NCI-H82 treated with DMSO at 0.1 percent for 48 hours (cell line): ENCODE measurements at regions not wholly inside any gene's neighbourhood (a gene's known extent, or its start where the extent isn't known, plus 50 kb on each side); places are given as distances from the start of the nearest gene placed in this dataset.

Experiments
- DNase-seq: peaks from one replicate; lab custom pipeline; 2025; ENCODE audit not compliant: unreplicated experiment; lab: John Stamatoyannopoulos, UW

GRCh38 chr2:226622484-226622883 lies 177.1 kb downstream of the IRS1 start:
- peak; percentile 21 for DNase-seq

DNA sequence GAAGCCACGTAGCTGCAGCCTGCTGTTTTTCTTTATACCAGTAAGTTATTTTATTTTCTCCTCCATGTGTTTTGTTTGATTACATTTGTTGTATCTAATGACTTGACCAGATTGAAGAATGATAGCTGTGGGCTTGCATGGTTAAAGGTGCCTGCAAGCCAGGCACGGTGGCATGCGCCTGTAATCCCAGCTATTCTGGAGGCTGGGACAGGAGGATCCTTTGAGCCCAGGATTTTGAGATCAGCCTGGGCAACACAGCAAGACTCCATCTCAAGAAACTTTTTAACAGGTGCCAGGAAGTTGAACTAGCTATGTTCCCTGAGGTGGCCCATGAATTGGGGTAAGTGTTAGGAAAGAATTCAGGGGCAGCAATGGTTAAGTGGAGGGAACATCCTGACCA lies 179.4 kb downstream of the IRS1 start:
- DNase-seq = no peak

GRCh38 chr2:226619707-226620106 lies 179.9 kb downstream of the IRS1 start:
- DNase-seq = no peak

DNA sequence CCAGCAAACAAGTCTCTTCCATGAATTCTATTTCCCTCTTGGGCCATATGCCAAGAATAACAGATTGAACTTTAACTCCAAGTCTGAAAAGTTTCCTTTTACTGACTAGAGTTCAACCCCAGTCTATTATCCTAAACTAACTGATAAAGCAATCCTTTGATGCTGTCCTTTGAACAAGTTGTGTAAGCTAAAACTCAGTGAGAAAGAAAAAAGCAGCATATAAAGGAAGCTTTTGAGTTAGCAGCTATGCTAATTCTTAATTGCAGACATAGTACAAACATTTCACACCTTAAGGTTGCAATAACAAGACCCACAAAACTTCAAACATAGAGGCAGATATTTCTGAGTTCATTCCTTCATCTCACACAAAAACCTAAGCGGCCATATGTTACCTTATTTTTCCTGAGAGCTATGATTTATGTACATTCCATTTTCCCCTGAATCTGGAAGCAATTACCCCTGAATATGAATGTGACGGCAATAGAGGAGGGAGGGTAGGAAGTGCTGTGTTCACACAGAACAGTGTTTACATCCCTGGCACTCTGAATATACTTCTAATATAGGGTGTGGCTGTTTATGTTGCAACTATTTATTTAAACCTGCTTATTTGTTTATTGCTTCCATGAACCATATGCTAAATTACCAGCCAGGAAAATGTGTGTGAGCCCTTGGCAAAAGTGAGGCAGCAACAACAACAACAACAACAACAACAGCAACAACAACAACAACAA lies 180.6 kb downstream of the IRS1 start:
- no peak for DNase-seq

DNA sequence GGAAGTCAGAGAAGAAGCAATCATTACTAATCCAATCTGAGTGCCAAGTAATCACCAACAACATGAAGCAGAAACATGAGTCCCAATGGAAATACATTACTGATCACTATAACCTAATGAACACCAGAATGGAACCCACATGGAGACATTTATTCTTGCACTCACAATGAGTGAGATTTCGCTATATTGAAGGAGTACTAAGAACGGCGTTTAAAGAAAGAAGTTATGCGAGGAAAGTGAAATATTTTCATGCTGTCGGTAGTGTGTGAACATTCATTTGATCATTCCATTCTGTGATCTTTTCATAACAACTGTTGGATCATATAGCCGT lies 181.1 kb downstream of the IRS1 start:
- DNase-seq = no peak

GRCh38 chr2:226615891-226616290 lies 183.7 kb downstream of the IRS1 start:
- DNase-seq = no peak

- DNase-seq = no peak
Observed at GRCh38 chr2:226611944-226612318, 187.7 kb downstream of the IRS1 start.

GRCh38 chr2:226611196-226611943 lies 188.2 kb downstream of the IRS1 start:
- no peak for DNase-seq

DNA sequence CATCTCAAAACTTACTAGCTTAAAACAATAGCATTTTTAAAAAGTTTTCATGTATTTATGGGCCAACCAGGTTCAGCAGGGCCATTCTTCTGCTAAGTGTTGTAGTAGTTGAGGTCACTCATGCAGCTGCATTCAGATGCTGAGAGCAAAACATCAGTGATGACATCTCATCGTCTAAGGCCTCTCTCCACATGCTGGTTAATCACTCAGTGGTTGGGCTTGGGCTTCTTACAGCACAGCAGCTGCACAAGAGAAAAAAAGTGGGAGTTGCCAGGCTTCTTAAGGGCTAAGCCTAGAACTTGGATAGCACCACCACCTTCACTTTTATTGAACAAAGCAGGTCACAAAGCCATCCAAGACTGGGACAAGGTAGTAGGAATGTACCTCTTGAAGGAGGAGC lies 190.3 kb downstream of the IRS1 start:
- no peak for DNase-seq

GRCh38 chr2:226608451-226608850 lies 191.2 kb downstream of the IRS1 start:
- DNase-seq = no peak

DNA sequence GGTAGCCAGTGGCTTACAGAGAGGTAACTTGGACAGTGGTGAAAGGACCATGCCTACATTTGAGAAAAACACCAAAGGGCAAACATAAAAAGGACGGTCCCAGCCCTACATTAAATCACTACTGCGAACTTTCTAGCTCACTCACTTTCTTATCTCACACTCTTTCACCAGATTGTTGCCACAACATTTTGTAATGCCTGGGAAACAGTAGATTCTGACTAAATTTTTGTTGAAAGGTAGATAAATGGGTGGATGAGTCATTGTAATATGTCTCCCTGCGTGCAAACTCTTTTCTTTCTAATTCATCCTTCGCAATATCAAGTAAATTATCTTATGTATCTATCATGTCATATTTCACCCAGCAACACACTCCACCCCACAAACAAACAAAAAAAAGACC lies 192.2 kb downstream of the IRS1 start:
- DNase-seq = no peak

- no peak for DNase-seq
Observed at GRCh38 chr2:226605642-226606041, 194.0 kb downstream of the IRS1 start.

DNA sequence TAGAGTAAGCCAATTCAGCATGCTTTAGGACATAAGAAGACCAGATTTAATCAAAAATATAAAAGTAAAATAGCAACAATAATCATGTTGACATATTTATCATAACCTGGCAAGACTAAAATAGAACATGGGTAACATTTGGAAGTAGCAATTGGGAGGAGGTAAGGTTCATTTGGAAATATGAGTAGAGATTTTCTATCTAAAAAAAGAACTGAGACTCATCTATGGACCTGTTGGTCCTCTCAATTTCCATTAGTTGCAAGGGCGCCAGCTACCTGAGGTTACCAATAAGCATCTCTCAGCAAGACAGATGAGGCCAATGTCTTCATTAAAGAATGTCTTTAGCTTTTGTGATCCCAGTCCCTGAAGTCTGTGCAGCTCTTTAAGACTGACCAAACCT lies 196.0 kb downstream of the IRS1 start:
- no peak for DNase-seq

DNA sequence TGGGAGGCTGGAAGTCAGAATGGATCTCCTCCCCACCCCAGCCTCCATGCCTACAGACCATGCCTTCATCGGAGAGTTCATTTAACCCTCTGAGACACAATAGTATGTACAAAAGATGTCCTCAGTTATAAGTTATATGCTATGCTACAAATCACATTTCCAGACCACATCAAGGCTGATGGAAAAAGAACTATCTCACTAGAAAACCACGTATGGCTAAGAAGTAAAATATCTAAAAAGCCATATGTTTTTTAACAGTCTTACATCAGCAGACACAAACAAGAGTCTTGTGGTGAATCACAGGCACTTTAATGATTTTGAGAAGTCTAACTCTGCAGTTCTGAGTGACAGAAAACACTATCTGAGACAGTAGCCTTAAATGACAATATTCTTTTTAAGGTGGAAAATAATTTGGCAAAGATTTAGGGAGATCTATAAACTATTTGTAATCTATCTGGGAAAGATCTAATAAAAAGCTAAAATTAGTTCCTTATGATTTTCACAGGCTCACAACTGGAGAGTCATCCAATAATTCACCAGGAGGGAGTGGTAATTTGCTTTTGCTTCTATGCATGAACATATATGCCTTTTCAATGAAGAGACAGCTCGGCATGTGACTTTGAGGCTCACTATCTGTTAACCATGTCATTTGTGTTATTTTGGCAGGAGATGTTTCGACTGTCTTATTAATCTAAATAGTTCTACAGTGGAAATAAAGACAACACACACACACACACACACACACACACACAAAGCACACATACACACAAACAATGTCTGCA lies 197.5 kb downstream of the IRS1 start:
- DNase-seq = no peak

- DNase-seq = no peak
Observed at GRCh38 chr2:226600802-226601201, 198.8 kb downstream of the IRS1 start.

DNA sequence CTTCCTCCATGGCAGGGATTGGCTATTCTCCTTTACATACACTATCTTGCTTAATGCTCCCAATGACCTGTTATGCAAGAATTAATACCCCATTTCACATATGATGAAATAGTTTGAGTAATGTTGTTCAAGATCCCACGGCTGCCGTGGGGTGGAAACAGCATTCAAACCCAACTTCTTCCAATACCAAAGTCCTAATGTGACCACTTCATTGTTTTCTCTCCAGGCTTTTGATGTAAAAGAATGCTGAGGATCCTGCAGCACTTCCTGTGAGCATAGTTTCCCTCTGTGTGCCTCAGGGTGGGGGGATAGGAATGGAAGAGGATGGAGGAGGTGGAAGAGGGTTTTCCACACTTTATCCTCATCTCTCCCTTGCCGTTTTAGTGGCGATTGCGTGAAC lies 199.4 kb downstream of the IRS1 start:
- no peak for DNase-seq

DNA sequence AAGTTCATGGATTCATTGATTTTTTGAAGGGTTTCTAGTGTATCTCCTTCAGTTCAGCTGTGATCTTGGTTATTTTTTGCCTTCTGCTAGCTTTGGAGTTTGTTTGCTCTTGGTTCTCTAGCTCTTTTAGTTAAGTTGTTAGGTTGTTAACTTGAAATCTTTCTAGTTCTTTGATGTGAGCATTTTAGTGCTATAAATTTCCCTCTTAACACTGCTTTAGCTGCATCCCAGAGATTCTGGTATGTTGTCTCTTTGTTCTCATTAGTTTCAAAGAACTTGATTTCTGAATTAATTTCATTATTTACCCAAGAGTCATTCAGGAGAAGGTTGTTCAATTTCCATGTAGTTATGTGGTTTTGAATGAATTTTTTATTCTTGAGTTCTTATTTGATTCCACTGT lies 210.6 kb downstream of the IRS1 start:
- DNase-seq = no peak

DNA sequence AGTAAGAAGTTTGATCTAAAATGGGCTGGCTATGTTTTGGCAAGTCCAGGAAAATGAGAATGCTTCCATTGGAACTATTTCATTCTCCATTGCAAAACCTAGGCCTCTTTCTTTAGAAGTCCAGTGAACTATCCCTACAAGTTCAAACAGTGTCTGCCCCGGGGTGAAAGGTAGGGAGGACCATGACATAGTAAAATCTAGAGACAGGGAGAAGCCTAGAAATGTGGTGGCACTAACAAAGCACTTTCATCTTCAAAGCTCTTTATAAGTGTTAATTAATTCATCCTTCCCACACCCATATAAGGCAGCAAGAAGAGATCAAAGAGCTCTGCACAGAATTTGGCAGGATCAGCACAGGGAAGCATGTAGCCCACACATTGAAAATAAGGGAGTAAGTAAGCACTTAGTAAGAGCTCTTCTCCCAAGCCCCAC lies 214.5 kb downstream of the IRS1 start:
- DNase-seq = no peak

DNA sequence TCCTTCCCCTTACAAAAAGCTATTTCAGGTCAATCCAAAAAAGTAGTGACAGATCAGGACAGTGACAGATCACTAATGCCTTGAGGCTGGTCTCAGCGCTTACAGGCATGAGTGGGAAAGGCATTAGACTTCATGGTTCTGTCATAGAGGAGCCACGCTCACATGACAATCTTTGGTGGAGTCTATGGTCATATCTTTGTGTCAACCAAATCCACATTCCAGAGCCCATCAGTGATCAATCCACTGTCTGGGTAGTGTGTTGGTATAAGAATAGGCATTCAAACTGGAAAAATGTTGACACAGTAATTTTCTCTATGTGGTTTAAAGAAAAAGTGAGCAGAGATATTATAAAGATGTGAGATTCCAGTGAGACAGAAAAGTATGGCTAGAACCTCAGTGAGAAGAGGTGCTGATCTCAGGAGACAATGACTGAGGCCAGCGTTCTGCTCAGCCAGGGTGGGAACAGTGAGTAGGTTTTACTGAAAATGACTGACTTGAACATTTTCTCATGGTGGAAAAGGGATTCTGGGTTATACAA lies 215.0 kb downstream of the IRS1 start:
- DNase-seq = no peak

DNA sequence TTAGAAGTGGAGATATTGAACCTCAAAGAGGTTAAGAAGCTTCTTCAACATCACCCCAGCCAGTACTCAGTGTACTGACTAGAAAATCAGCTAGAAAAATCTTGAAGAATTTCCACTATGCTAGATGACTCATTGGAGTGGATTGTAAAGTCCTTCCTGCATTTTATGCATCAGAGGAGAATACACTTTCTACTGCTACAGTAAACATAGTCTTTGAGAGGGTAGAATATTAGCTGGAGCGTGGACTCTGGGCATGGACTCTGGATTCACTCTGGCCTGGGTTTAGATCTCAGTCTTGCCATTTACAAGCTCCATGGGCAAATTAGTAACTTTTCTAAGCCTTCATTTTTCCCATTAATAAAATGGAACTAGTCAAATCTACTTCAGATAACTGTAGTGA lies 215.9 kb downstream of the IRS1 start:
- no peak for DNase-seq

DNA sequence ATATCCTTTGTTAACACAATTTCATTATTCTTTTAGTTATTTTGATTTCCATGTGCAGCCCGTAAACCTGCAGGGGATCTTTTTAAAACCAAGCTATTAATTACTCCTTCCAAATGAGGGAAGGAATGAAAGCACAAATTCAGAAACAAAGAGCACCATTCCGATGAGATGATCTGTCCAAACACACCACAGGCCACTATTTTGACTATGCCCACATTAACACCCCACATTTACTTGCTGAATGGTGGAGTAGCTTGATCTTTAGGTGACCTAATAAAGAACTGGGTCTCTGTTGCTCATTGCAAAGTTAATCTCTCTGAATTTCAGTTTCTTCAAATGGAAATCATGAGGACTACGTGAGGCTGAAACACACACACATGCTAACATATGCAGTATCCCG lies 218.0 kb downstream of the IRS1 start:
- DNase-seq = no peak

DNA sequence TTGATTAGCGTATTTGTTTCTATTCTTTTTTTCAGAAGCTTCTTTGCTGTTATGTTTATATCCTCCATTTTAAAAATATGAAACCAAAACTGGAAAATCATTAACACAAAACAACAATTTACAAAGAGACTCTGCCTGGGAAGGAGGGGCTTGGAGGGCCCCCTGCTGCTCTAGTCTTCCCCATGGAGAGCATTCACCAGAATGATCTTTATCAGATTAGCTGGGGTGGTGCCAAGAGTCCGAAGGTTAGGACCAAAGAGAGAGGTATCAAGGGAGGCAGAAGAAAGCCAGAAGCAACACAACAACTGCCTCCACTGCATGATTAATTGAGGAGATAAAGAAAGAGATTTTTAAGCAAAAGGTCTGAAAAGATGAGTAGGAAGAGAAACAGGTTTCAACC lies 218.6 kb downstream of the IRS1 start:
- no peak for DNase-seq
